B cell (primary cell): ENCODE measurements at regions not wholly inside any gene's neighbourhood (a gene's known extent, or its start where the extent isn't known, plus 50 kb on each side); places are given as distances from the start of the nearest gene placed in this dataset.

Experiments used
- ATAC-seq: fragments of 200-7000 bp; cut with Tn5 transposase; one replicate; pipeline ENCODE4 v1.10.0; 2021; ENCODE audit warnings: low read depth, mild to moderate bottlenecking, moderate number of reproducible peaks, moderate library complexity
- CTCF ChIA-PET: fragments of 350-600 bp; sonication (Branson Sonifier 250); formaldehyde crosslinking; loops from one replicate; lab custom pipeline; 2021; ENCODE audit warnings: antibody characterized with exemption, inconsistent platforms; lab: Charles Lee
- POLR2A ChIA-PET: fragments of 350-600 bp; sonication (Branson Sonifier 250); formaldehyde crosslinking; loops from one replicate; lab custom pipeline; 2021; ENCODE audit warnings: antibody characterized with exemption; lab: Charles Lee
- DNase-seq: peaks from one replicate; pipeline ENCODE4 v3.0.0; 2013
- H2AFZ ChIP-seq: 2 replicates; pipeline ENCODE4 v1.6.1; 2012; ENCODE audit warnings: mild to moderate bottlenecking, low read depth, low read length; ENCODE audit not compliant: insufficient read depth, poor library complexity, severe bottlenecking
- H3K27ac ChIP-seq, 2 donors: 1 replicate in 1 of 2; 2 replicates in 1 of 2; pipeline ENCODE4 v1.5.1; 2012 to 2013; ENCODE audit warnings: low read length in 2 of 2, mild to moderate bottlenecking in 2 of 2, moderate library complexity in 1 of 2
- H3K27me3 ChIP-seq, 4 experiments: fragments of 200-600 bp in 1 of 4; sonication (generic) in 1 of 4; replicated peaks in 1 of 4; 1 replicate in 2 of 4; 2 replicates in 2 of 4; pipeline versions ENCODE4 v1.6.1 to v1.7.0; 2013 to 2016; ENCODE audit warnings: low read length in 3 of 4, mild to moderate bottlenecking in 2 of 4, mixed read lengths in 1 of 4, moderate library complexity in 1 of 4; ENCODE audit not compliant: insufficient read depth in 4 of 4, control insufficient read depth in 3 of 4; ENCODE audit errors: control extremely low read depth in 1 of 4
- H3K36me3 ChIP-seq, 2 experiments: replicated peaks in 1 of 2; 1 replicate in 1 of 2; 2 replicates in 1 of 2; pipeline versions ENCODE4 v1.6.1 to v1.7.1; 2013; ENCODE audit warnings: low read length in 1 of 2; ENCODE audit not compliant: insufficient read depth in 2 of 2, control insufficient read depth in 1 of 2; ENCODE audit errors: control extremely low read depth in 1 of 2, extremely low read depth in 1 of 2
- H3K4me1 ChIP-seq, 2 donors: fragments of 200-600 bp in 1 of 2; sonication (generic) in 1 of 2; 1 replicate in 1 of 2; 2 replicates in 1 of 2; pipeline versions ENCODE4 v1.5.1 to v1.6.1; 2013 to 2017; ENCODE audit warnings: low read length in 2 of 2; ENCODE audit not compliant: control insufficient read depth in 2 of 2, insufficient read depth in 2 of 2
- H3K4me2 ChIP-seq: replicated peaks from 2 replicates; pipeline ENCODE3; 2012; ENCODE audit warnings: mild to moderate bottlenecking, low read depth, low read length; ENCODE audit not compliant: poor library complexity, severe bottlenecking
- H3K4me3 ChIP-seq, 5 experiments: fragments of 200-600 bp in 1 of 5; sonication (generic) in 1 of 5; 1 replicate in 3 of 5; 2 replicates in 2 of 5; pipeline versions ENCODE4 v1.5.1 to v1.7.0; 2011 to 2016; ENCODE audit warnings: low read length in 4 of 5, mild to moderate bottlenecking in 4 of 5, low read depth in 2 of 5, control low read depth in 1 of 5, moderate library complexity in 1 of 5; ENCODE audit not compliant: insufficient read depth in 1 of 5; ENCODE audit errors: control extremely low read depth in 1 of 5, extremely low read depth in 1 of 5
- H3K79me2 ChIP-seq: fragments of 200-600 bp; sonication (generic); one replicate; pipeline ENCODE4 v1.6.0; 2016; ENCODE audit warnings: low read length; ENCODE audit not compliant: control insufficient read depth, insufficient read depth
- H3K9ac ChIP-seq: fragments of 200-600 bp; sonication (generic); 2 replicates; pipeline ENCODE4 v1.6.1; 2017; ENCODE audit warnings: mild to moderate bottlenecking, low read length, moderate library complexity
- H3K9me3 ChIP-seq, 3 donors: one replicate each; pipeline versions ENCODE4 v1.6.1 to v1.7.1; 2013; ENCODE audit warnings: low read length in 2 of 3; ENCODE audit not compliant: control insufficient read depth in 2 of 3, insufficient read depth in 1 of 3; ENCODE audit errors: control extremely low read depth in 1 of 3
- H4K20me1 ChIP-seq: 2 replicates; pipeline ENCODE4 v1.6.0; 2012; ENCODE audit warnings: mild to moderate bottlenecking, low read length; ENCODE audit not compliant: insufficient read depth, control insufficient read depth, poor library complexity, severe bottlenecking
- H3K27ac Mint-ChIP-seq: one replicate; pipeline ENCODE4 v1.8.0; 2021; ENCODE audit warnings: mixed read lengths
- H3K27me3 Mint-ChIP-seq: one replicate; pipeline ENCODE4 v1.8.0; 2021; ENCODE audit warnings: mixed read lengths
- H3K4me1 Mint-ChIP-seq: one replicate; pipeline ENCODE4 v1.8.0; 2021; ENCODE audit warnings: mixed read lengths
- H3K4me3 Mint-ChIP-seq: one replicate; pipeline ENCODE4 v1.8.0; 2021; ENCODE audit warnings: mixed read lengths
- H3K9me3 Mint-ChIP-seq: one replicate; pipeline ENCODE4 v1.8.0; 2022; ENCODE audit warnings: mixed read lengths; ENCODE audit not compliant: insufficient read depth
- CTCF ChIP-seq: fragments of 200-600 bp; IDR thresholded peaks from one replicate; pipeline ENCODE4 v1.8.0; 2022; ENCODE audit warnings: antibody characterized with exemption, mild to moderate bottlenecking
- EZH2 ChIP-seq: IDR thresholded peaks from 2 replicates; pipeline ENCODE4 v1.6.1; 2012; ENCODE audit warnings: borderline replicate concordance, low read depth, mild to moderate bottlenecking, moderate library complexity, low read length; ENCODE audit not compliant: insufficient read depth, poor library complexity, severe bottlenecking
- WGBS: methylation state at CpG from one replicate; pipeline ENCODE4 v1.1.5; 2013; ENCODE audit warnings: missing lambda C conversion rate; ENCODE audit not compliant: insufficient coverage; 5-methylcytosine and 5-hydroxymethylcytosine counted together
- intact Hi-C: fragments of 100-400 bp; cut with micrococcal nuclease; formaldehyde crosslinking; loops from one replicate; pipeline ENCODE4 v1.10.0; 2022

- Histone ChIP-seq H3K27ac (no peak overlapping the region), H3K4me3 (no peak overlapping the region), H2AFZ (no peak overlapping the region), H3K27me3 (no peaks in the 10 kb centered on the region), H3K36me3 (no peaks in the 10 kb centered on the region), H3K9me3 (peaks cover 0 to 8% (median 0%) of the 10 kb centered on the region in 3 donors), H3K4me2 (no peak overlapping the region), H4K20me1 (no peaks in the 10 kb centered on the region), H3K4me1 (no peaks in the 10 kb centered on the region), H3K9ac (no peak overlapping the region), H3K79me2 (no peaks in the 10 kb centered on the region)
- no peak for DNase-seq
- POLR2A ChIA-PET: no interaction called here
- peaks cover 13% of the 10 kb centered on the region for H3K9me3 Mint-ChIP-seq
- H3K27ac Mint-ChIP-seq: no peak overlapping the region
- H3K4me1 Mint-ChIP-seq: no peaks in the 10 kb centered on the region
- WGBS: no CpG with 5 or more reads among the region's 4 CpGs
- CTCF ChIA-PET: no interaction called here
- H3K27me3 Mint-ChIP-seq: no peaks in the 10 kb centered on the region
- TF ChIP-seq EZH2 (no peak), CTCF (no peak)
- intact Hi-C loops: no loop called here
- no peak for ATAC-seq
- no peak overlapping the region for H3K4me3 Mint-ChIP-seq
These were observed 487.2 kb upstream of the RASGRP1 start for GRCh38 chr15:39051626-39052322.

DNA sequence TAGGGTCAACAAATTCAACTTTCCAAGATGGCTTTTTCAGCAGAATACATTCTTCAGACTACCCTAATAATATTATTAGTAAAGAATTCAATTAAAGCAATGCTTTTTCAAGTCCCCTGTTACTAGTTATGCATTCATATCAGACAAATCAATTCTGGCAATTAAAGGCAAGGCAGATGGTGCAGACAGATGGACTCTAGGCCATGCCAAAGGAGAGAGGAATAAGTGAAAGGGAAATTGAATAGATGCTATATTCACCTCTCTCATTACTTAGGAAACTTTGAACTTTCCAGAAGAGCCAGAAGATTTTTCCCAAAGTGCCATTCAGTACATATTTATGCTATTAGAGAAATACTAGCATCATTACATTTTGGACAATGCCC lies 487.7 kb upstream of the RASGRP1 start:
- Histone ChIP-seq H3K4me3 (no peak overlapping the region), H3K27ac (no peak overlapping the region), H4K20me1 (no peaks in the 10 kb centered on the region), H3K9me3 (peaks cover 0 to 8% (median 0%) of the 10 kb centered on the region in 3 donors), H3K27me3 (no peaks in the 10 kb centered on the region), H3K9ac (no peak overlapping the region), H3K79me2 (no peaks in the 10 kb centered on the region), H3K36me3 (no peaks in the 10 kb centered on the region), H2AFZ (no peak overlapping the region), H3K4me1 (no peaks in the 10 kb centered on the region), H3K4me2 (no peak overlapping the region)
- TF ChIP-seq CTCF: no peak
- TF ChIP-seq EZH2: no peak
- Mint-ChIP-seq H3K27me3 (no peaks in the 10 kb centered on the region), H3K4me1 (no peaks in the 10 kb centered on the region), H3K27ac (no peak overlapping the region), H3K4me3 (no peak overlapping the region), H3K9me3 (peaks cover 13% of the 10 kb centered on the region)
- no peak for DNase-seq
- intact Hi-C loops: no loop called here
- CTCF ChIA-PET: no interaction called here
- no peak for ATAC-seq
- POLR2A ChIA-PET: no interaction called here
